ENCODE measurements at regions not wholly inside any gene's neighbourhood (a gene's known extent, or its start where the extent isn't known, plus 50 kb on each side); places are given as distances from the start of the nearest gene placed in this dataset.

GRCh38 chr4:170428929-170429328, 339.2 kb upstream of the AADAT start:
- no peak overlapping the region for H3K4me3 ChIP-seq
- in situ Hi-C loops (cut with MboI), result no loop called here
- POLR2A ChIA-PET, result no interaction called here
- WGBS (ENCODE audit: insufficient coverage, low coverage, missing lambda C conversion rate), result 5% methylated on average over 5 of the region's 5 CpGs
- no TSS peak for BruUV-seq (replicated peaks)
- DNase-seq (ENCODE audit: extremely low read depth in 1 of 4, low spot score in 3 of 4) (no peak), ATAC-seq (no peak), FAIRE-seq (no peak)
- no peak overlapping the region for H2AFZ ChIP-seq (ENCODE audit: low read depth, low read length)
- TF ChIP-seq BRD4 (IDR thresholded peaks at IDR 0.05) (no peak), GATAD2A (IDR thresholded peaks at IDR 0.05) (no peak)
- no peaks in the 10 kb centered on the region for H3K4me1 ChIP-seq (replicated peaks in 1 of 2; ENCODE audit: control insufficient read depth in 2 of 2, insufficient read depth in 2 of 2, low read length in 2 of 2)
- H3K9me1 ChIP-seq (ENCODE audit: control insufficient read depth, insufficient read depth, low read length), result no peaks in the 10 kb centered on the region
- H3K27me3 ChIP-seq (ENCODE audit: control insufficient read depth in 2 of 2, insufficient read depth in 2 of 2, low read length in 2 of 2), result no peaks in the 10 kb centered on the region
- no peaks in the 10 kb centered on the region for H3K36me3 ChIP-seq (ENCODE audit: control insufficient read depth, insufficient read depth, low read length)
- no peaks in the 10 kb centered on the region for H3K9me3 ChIP-seq (replicated peaks; ENCODE audit: control insufficient read depth, insufficient read depth, low read depth, low read length)
- intact Hi-C loops (cut with micrococcal nuclease), result no loop called here
- H3K79me2 ChIP-seq (ENCODE audit: control insufficient read depth, insufficient read depth, low read length), result no peaks in the 10 kb centered on the region
- H3K27ac ChIP-seq (ENCODE audit: extremely low read depth, low read depth, low read length), result no peak overlapping the region
- CTCF ChIA-PET (ENCODE audit: low intra/inter-chr PET ratio), result no interaction called here
- no peaks in the 10 kb centered on the region for H4K20me1 ChIP-seq (replicated peaks; ENCODE audit: control insufficient read depth, insufficient read depth, low read length)
- H3K9ac ChIP-seq (ENCODE audit: insufficient read depth in 1 of 2, low read depth in 2 of 2, low read length in 2 of 2), result no peak overlapping the region
- H3K4me2 ChIP-seq (ENCODE audit: insufficient read depth, low read length), result no peak overlapping the region

GRCh38 chr4:170425521-170426143, 335.9 kb upstream of the AADAT start:
- Histone ChIP-seq H3K27ac (ENCODE audit: extremely low read depth, low read depth, low read length) (no peak overlapping the region), H3K9ac (ENCODE audit: insufficient read depth in 1 of 2, low read depth in 2 of 2, low read length in 2 of 2) (no peak overlapping the region), H3K9me1 (ENCODE audit: control insufficient read depth, insufficient read depth, low read length) (no peaks in the 10 kb centered on the region), H3K36me3 (ENCODE audit: control insufficient read depth, insufficient read depth, low read length) (no peaks in the 10 kb centered on the region), H3K4me1 (replicated peaks in 1 of 2; ENCODE audit: control insufficient read depth in 2 of 2, insufficient read depth in 2 of 2, low read length in 2 of 2) (no peaks in the 10 kb centered on the region), H3K27me3 (ENCODE audit: control insufficient read depth in 2 of 2, insufficient read depth in 2 of 2, low read length in 2 of 2) (no peaks in the 10 kb centered on the region), H4K20me1 (replicated peaks; ENCODE audit: control insufficient read depth, insufficient read depth, low read length) (no peaks in the 10 kb centered on the region), H3K9me3 (replicated peaks; ENCODE audit: control insufficient read depth, insufficient read depth, low read depth, low read length) (no peaks in the 10 kb centered on the region), H2AFZ (ENCODE audit: low read depth, low read length) (no peak overlapping the region), H3K79me2 (ENCODE audit: control insufficient read depth, insufficient read depth, low read length) (no peaks in the 10 kb centered on the region), H3K4me2 (ENCODE audit: insufficient read depth, low read length) (no peak overlapping the region), H3K4me3 (no peak overlapping the region)
- ChIA-PET POLR2A (no interaction called here), CTCF (ENCODE audit: low intra/inter-chr PET ratio) (no interaction called here)
- 1% methylated on average over 5 of the region's 5 CpGs for WGBS (ENCODE audit: insufficient coverage, low coverage, missing lambda C conversion rate)
- in situ Hi-C loops (cut with MboI) (no loop called here), intact Hi-C loops (cut with micrococcal nuclease) (no loop called here)
- ATAC-seq, result no peak
- BruUV-seq (replicated peaks), result no TSS peak
- FAIRE-seq, result no peak
- no peak for DNase-seq (ENCODE audit: extremely low read depth in 1 of 4, low spot score in 3 of 4)
- no peak for TF ChIP-seq HMG20A (CRISPR knock-in tag; conservative IDR thresholded peaks at IDR 0.05)
- TF ChIP-seq ZNF75A (CRISPR knock-in tag; IDR thresholded peaks at IDR 0.05), result no peak
- TF ChIP-seq ZBTB8A (IDR thresholded peaks at IDR 0.05; ENCODE audit: partially characterized antibody), result no peak
- TF ChIP-seq RFX1 (IDR thresholded peaks at IDR 0.05), result no peak
- no peak for TF ChIP-seq ZNF395 (CRISPR knock-in tag; IDR thresholded peaks at IDR 0.05)
- no peak for TF ChIP-seq FIP1L1 (IDR thresholded peaks at IDR 0.05; ENCODE audit: low read depth, low read length, poor library complexity, severe bottlenecking)
- no peak for TF ChIP-seq RREB1 (CRISPR knock-in tag; IDR thresholded peaks at IDR 0.05)
- TF ChIP-seq SMAD3 (CRISPR knock-in tag; conservative IDR thresholded peaks at IDR 0.05), result no peak

Measured in K562 (cell line).